ENCODE measurements at regions not wholly inside any gene's neighbourhood (a gene's known extent, or its start where the extent isn't known, plus 50 kb on each side); places are given as distances from the start of the nearest gene placed in this dataset.

DNA sequence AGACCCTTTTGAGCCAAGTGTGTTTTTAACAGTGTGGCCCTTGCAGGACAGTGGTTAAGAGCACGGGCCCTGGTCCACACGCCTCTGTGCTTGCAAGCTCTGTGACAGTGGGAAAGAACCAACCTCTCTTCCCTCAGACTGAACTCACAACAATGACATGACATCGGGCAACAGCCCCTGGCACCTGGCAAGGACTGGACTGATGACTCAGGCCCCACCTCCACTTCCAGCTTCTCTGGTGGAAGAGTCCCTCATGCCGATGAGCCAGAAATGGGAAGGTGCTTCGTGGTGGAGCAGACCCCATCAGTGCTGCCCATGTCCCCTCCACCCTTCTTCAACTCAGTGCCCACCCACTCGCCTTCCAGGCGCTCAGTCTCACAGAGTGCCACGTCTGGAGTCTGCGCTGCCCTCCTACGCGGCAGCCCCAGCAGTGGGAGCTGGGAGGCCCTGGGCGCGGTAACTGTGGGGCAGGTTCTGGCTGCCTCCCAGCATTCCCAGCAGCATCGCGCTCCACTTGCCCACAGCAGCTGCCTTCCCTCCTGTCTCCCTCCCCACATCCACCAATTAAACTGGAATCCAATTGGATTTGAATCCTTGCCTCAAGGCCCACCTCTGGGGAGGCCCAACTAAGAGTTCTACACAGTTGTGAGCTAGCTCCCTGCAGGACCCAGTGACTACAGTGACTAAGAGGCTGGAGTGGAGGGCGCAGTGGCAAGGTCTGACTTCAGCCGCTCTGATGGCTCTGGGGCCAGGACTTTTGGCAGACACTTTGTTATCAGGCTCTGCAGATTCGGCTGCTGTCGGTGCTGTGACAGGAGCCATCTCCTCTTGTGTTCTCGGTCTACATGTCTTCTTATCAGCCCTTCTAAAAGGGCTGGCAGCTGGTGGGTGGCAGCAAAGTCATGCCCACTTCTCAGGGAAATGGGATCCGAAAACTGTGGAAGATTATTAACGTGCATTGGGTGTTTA is 156.8 kb upstream of the MLN start:
- TF ChIP-seq POLR2A (IDR thresholded peaks at IDR 0.05; ENCODE audit: borderline replicate concordance, extremely low read depth, insufficient read depth, insufficient read length) (no peak), CTCF (IDR thresholded peaks at IDR 0.05 in 2 of 3, conservative IDR thresholded peaks at IDR 0.05 in 1 of 3; ENCODE audit: borderline replicate concordance in 1 of 3, insufficient read depth in 1 of 3, low read depth in 2 of 3, low read length in 2 of 3) (no peak), SIN3A (IDR thresholded peaks at IDR 0.05; ENCODE audit: low read depth) (no peak), MAX (IDR thresholded peaks at IDR 0.05) (no peak), EZH2phosphoT487 (IDR thresholded peaks at IDR 0.05; ENCODE audit: borderline replicate concordance) (no peak), RAD21 (IDR thresholded peaks at IDR 0.05; ENCODE audit: low read depth) (no peak)
- TF ChIP-seq, protein P1, sequence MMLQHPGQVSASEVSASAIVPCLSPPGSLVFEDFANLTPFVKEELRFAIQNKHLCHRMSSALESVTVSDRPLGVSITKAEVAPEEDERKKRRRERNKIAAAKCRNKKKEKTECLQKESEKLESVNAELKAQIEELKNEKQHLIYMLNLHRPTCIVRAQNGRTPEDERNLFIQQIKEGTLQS (IDR thresholded peaks at IDR 0.05), result no peak

All from HCT116 (cell line).